GM21515 (cell line): ENCODE measurements at regions not wholly inside any gene's neighbourhood (a gene's known extent, or its start where the extent isn't known, plus 50 kb on each side); places are given as distances from the start of the nearest gene placed in this dataset.
"Not testable (repeated sequence)": the region's sequence is repeated elsewhere in the genome, so short reads cannot be mapped to it uniquely, and the experiment has no call there.

Source experiments
- ATAC-seq: cut with Tn5 transposase; IDR thresholded peaks from one replicate; pipeline ENCODE4 v1.9.1; 2021; ENCODE audit not compliant: unreplicated experiment

GRCh38 chr4:153877898-153878297 is 89.0 kb upstream of the SFRP2 start:
- ATAC-seq: no peak

DNA sequence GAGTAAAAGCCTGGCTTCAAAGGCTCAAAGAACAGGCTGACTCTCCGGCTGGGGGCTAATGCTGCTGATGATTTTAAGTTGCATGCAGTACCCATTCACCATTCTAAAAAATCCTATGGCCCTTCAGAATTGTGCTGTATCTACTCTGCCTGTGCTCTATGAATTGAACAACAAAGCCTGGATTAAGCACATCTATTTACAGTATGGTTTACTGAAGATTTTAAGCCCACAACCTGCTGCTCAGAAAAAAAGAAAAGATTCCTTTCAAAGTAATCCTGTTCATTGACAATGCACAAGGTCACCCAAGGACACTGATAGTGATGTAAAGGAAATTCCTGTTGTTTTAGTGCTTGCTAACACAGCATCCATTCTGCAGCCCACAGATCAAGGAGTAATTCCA is 84.9 kb upstream of the SFRP2 start:
- ATAC-seq: no peak

DNA sequence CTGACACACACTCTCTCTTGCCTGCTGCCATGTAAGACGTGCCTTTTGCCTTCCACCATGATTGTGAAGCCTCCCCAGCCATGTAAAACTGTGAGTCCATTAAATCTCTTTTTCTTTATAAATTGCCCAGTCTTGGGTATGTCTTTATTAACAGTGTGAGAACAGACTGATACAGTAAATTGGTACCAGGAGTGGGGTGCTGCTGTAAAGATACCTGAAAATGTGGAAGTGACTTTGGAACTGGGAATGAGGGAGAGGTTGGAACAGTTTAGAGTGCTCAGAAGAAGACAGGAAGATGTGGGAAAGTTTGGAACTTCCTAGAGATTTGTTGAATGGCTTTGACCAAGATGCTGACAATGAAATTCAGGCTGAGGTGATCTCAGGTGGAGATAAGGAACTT is 77.9 kb upstream of the SFRP2 start:
- ATAC-seq: not testable (repeated sequence)

DNA sequence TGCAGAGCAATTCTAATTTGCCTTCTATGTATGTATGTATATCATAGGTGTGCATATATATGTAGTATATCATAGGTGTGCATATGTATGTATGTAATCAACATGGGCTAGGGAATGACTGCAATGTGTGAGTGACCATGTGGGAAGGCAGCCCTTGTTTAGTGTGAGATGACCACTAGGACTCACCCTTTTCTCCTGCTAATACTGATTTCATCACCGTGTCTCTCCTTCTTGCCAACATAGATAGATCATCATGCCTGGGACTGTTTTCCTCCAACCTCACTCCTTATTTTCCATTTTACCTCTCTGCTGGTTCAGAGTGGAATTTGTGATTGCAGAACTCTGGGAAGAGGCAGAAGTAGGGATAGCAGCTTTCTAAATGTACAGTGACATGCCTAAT is 63.6 kb upstream of the SFRP2 start:
- ATAC-seq: no peak

- ATAC-seq: no peak
Observed at GRCh38 chr4:153850533-153851280, 61.8 kb upstream of the SFRP2 start.

GRCh38 chr4:153844144-153844543 is 55.3 kb upstream of the SFRP2 start:
- no peak for ATAC-seq
